ENCODE measurements at regions not wholly inside any gene's neighbourhood (a gene's known extent, or its start where the extent isn't known, plus 50 kb on each side); places are given as distances from the start of the nearest gene placed in this dataset.

DNA sequence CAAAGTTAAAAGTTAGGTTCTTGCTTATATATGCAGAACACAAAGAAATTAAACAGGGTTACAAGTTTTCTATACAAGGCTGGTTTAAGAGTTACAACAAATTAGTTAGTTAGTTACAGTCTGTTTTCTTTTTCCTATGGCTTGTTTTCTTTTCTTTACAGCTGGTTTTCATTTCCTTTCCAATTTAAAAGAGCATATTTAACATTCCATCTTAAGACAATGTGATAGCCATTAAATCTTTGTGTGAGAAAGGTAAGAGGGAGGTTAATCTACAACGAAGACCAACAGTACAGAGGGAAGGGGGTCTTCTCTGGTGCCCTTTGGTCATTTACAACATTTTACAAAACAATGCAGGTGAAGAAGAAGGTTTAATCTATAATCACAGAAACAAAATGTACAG, 290.6 kb downstream of the ZNF674 start:
- no peaks in the 10 kb centered on the region for H3K9me3 ChIP-seq (ENCODE audit: control insufficient read depth in 2 of 2, insufficient read depth in 1 of 2, low read depth in 1 of 2, low read length in 1 of 2)
- WGBS, 2 donors = 41 to 44% methylated on average over 1 of the region's 1 CpG
- no peaks in the 10 kb centered on the region for H3K4me1 ChIP-seq (ENCODE audit: control insufficient read depth in 2 of 2, insufficient read depth in 2 of 2, low read length in 1 of 2)
- no peak overlapping the region for H3K27ac ChIP-seq (ENCODE audit: low read depth in 2 of 2, low read length in 1 of 2)
- H3K27me3 ChIP-seq (ENCODE audit: control insufficient read depth in 1 of 2, insufficient read depth in 2 of 2, low read length in 2 of 2) = no peaks in the 10 kb centered on the region
- no peak overlapping the region for H3K4me3 ChIP-seq (ENCODE audit: low read depth in 1 of 2, low read length in 2 of 2)
- no peaks in the 10 kb centered on the region for H3K36me3 ChIP-seq (ENCODE audit: control insufficient read depth in 2 of 2, insufficient read depth in 2 of 2, low read length in 1 of 2)

DNA sequence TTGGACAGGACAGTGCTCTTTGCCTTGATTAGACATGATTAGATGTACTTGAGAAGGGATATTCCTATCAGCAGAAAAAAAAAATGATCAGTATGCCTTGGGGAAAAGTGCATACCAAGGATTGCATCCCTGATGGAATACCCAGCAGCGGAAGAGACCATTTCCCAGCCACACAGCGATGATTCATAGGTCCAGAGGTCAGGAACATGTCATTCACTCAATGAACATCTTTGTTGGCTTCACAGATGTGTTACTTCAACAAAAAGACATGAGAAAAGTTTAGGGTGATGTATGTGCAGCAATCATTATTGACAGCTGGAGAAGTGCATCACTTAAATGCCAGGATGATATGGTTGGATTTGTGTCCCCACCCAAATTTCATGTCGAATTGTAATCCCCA, 293.5 kb downstream of the ZNF674 start:
- Histone ChIP-seq H3K9me3 (ENCODE audit: control insufficient read depth in 2 of 2, insufficient read depth in 1 of 2, low read depth in 1 of 2, low read length in 1 of 2) (no peaks in the 10 kb centered on the region), H3K27me3 (ENCODE audit: control insufficient read depth in 1 of 2, insufficient read depth in 2 of 2, low read length in 2 of 2) (no peaks in the 10 kb centered on the region), H3K4me1 (ENCODE audit: control insufficient read depth in 2 of 2, insufficient read depth in 2 of 2, low read length in 1 of 2) (no peaks in the 10 kb centered on the region), H3K36me3 (ENCODE audit: control insufficient read depth in 2 of 2, insufficient read depth in 2 of 2, low read length in 1 of 2) (no peaks in the 10 kb centered on the region), H3K27ac (ENCODE audit: low read depth in 2 of 2, low read length in 1 of 2) (no peak overlapping the region), H3K4me3 (ENCODE audit: low read depth in 1 of 2, low read length in 2 of 2) (no peak overlapping the region)
- WGBS, 2 donors = 55 to 82% methylated on average over 3 of the region's 3 CpGs

DNA sequence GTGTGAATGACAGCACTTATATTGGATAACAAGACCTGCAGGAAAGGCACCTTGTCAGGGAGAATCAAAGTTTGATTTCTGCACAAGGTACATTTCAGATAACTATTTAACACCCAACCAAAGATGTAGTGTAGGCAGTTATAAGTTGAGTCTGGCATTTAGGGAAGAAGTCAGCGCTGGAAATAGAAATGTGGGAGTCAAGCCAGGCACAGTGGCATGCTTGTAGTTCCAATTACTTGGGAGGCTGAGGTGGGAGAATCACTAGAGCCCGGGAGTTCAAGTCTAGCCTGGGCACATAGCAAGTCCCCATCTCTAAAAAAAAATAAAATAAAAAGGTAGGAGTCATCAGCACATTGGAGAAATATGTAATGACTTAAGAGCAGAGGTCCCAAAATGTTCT, 295.1 kb downstream of the ZNF674 start:
- Histone ChIP-seq H3K9me3 (ENCODE audit: control insufficient read depth in 2 of 2, insufficient read depth in 1 of 2, low read depth in 1 of 2, low read length in 1 of 2) (no peaks in the 10 kb centered on the region), H3K27me3 (ENCODE audit: control insufficient read depth in 1 of 2, insufficient read depth in 2 of 2, low read length in 2 of 2) (no peaks in the 10 kb centered on the region), H3K4me3 (ENCODE audit: low read depth in 1 of 2, low read length in 2 of 2) (no peak overlapping the region), H3K36me3 (ENCODE audit: control insufficient read depth in 2 of 2, insufficient read depth in 2 of 2, low read length in 1 of 2) (no peaks in the 10 kb centered on the region), H3K27ac (ENCODE audit: low read depth in 2 of 2, low read length in 1 of 2) (no peak overlapping the region), H3K4me1 (ENCODE audit: control insufficient read depth in 2 of 2, insufficient read depth in 2 of 2, low read length in 1 of 2) (no peaks in the 10 kb centered on the region)
- 69 to 78% methylated on average over 2 of the region's 2 CpGs for WGBS, 2 donors

DNA sequence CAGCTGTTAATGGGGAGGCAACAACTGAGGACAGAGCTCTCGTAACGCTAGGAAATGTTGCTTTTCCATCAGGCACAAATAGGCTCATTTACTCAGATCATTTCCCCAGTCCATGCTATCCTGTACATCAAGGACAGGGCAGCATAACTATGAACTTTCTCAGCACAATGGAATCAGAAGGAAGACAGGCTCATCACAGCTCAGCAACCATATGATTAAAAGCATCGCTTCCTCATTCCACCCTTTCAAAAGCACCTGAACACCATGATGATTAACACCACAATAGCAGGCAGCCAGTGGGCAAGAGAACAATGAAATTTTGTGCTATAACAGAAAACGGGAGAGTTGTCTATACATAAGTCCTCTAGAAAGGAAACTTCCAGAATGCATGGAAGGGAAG, 297.8 kb downstream of the ZNF674 start:
- Histone ChIP-seq H3K4me1 (ENCODE audit: control insufficient read depth in 2 of 2, insufficient read depth in 2 of 2, low read length in 1 of 2) (no peaks in the 10 kb centered on the region), H3K4me3 (ENCODE audit: low read depth in 1 of 2, low read length in 2 of 2) (no peak overlapping the region), H3K9me3 (ENCODE audit: control insufficient read depth in 2 of 2, insufficient read depth in 1 of 2, low read depth in 1 of 2, low read length in 1 of 2) (no peaks in the 10 kb centered on the region), H3K36me3 (ENCODE audit: control insufficient read depth in 2 of 2, insufficient read depth in 2 of 2, low read length in 1 of 2) (no peaks in the 10 kb centered on the region), H3K27ac (ENCODE audit: low read depth in 2 of 2, low read length in 1 of 2) (no peak overlapping the region), H3K27me3 (ENCODE audit: control insufficient read depth in 1 of 2, insufficient read depth in 2 of 2, low read length in 2 of 2) (no peaks in the 10 kb centered on the region)
- WGBS, 2 donors = 82 to 83% methylated on average over 4 of the region's 4 CpGs

DNA sequence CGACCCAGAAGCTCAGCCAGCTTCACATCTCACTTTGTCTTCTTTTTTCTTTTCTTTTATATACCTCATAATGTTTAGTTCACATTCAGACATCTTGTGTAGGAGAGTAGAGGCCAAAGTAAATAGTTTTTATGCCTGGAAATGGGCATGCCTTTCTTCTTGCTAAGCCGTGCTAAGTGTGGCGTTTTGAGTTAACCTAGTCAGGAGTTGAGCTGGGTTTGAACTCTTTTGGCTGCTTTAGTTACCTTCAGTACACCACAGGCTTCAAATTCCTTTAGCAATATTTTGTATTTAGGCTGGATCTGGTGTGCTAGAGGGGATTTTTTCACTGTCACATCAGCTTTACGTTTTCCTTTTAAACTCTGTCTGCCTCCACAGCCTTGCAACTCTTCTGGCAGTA, 300.8 kb downstream of the ZNF674 start:
- no peaks in the 10 kb centered on the region for H3K27me3 ChIP-seq (ENCODE audit: control insufficient read depth in 1 of 2, insufficient read depth in 2 of 2, low read length in 2 of 2)
- no peaks in the 10 kb centered on the region for H3K4me1 ChIP-seq (ENCODE audit: control insufficient read depth in 2 of 2, insufficient read depth in 2 of 2, low read length in 1 of 2)
- H3K36me3 ChIP-seq (ENCODE audit: control insufficient read depth in 2 of 2, insufficient read depth in 2 of 2, low read length in 1 of 2) = no peaks in the 10 kb centered on the region
- no peak overlapping the region for H3K27ac ChIP-seq (ENCODE audit: low read depth in 2 of 2, low read length in 1 of 2)
- H3K4me3 ChIP-seq (ENCODE audit: low read depth in 1 of 2, low read length in 2 of 2) = no peak overlapping the region
- 44 to 60% methylated on average over 4 of the region's 4 CpGs for WGBS, 2 donors
- no peaks in the 10 kb centered on the region for H3K9me3 ChIP-seq (ENCODE audit: control insufficient read depth in 2 of 2, insufficient read depth in 1 of 2, low read depth in 1 of 2, low read length in 1 of 2)

DNA sequence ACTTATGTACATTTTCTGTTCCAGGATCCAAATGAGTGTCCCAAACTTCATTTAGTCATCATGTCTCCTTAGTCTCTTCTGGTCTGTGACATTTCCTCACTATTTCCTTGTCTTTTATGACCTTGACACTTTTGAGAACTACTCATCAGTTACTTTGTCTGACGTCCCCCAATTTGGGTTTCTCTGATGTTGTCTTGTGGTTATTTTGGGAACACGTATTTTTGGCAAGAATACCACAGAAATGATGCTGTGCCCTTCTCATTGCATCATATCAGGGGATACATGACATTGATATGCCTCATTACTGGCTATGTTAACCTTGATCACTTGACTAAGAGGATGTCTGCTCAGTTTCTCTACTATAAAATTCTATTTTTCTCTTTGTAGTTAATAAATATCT, 308.8 kb downstream of the ZNF674 start:
- Histone ChIP-seq H3K27ac (ENCODE audit: low read depth in 2 of 2, low read length in 1 of 2) (no peak overlapping the region), H3K9me3 (ENCODE audit: control insufficient read depth in 2 of 2, insufficient read depth in 1 of 2, low read depth in 1 of 2, low read length in 1 of 2) (no peaks in the 10 kb centered on the region), H3K4me1 (ENCODE audit: control insufficient read depth in 2 of 2, insufficient read depth in 2 of 2, low read length in 1 of 2) (no peaks in the 10 kb centered on the region), H3K4me3 (ENCODE audit: low read depth in 1 of 2, low read length in 2 of 2) (no peak overlapping the region), H3K27me3 (ENCODE audit: control insufficient read depth in 1 of 2, insufficient read depth in 2 of 2, low read length in 2 of 2) (no peaks in the 10 kb centered on the region), H3K36me3 (ENCODE audit: control insufficient read depth in 2 of 2, insufficient read depth in 2 of 2, low read length in 1 of 2) (no peaks in the 10 kb centered on the region)
- 35 to 38% methylated on average over 2 of the region's 2 CpGs for WGBS, 2 donors

DNA sequence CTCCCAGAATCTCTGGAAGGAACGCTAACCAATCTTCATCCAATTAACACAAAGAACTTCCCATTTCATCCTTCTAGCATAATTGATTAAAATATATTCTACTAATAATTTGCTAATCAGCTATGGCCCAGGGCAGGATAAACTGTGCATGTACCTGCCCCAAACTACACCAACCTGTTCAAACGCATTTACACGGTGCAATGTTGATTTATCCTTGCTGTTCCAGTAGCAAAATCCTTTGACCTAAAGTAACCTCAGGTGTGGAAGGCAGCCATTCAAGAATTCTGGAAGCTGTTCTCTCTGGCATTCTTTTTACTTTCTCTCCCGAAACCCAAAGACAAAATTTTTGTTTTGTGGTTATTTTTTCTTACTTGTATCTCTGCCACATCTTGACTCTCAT, 309.4 kb downstream of the ZNF674 start:
- no peaks in the 10 kb centered on the region for H3K9me3 ChIP-seq (ENCODE audit: control insufficient read depth in 2 of 2, insufficient read depth in 1 of 2, low read depth in 1 of 2, low read length in 1 of 2)
- no peaks in the 10 kb centered on the region for H3K27me3 ChIP-seq (ENCODE audit: control insufficient read depth in 1 of 2, insufficient read depth in 2 of 2, low read length in 2 of 2)
- H3K36me3 ChIP-seq (ENCODE audit: control insufficient read depth in 2 of 2, insufficient read depth in 2 of 2, low read length in 1 of 2) = no peaks in the 10 kb centered on the region
- no peak overlapping the region for H3K4me3 ChIP-seq (ENCODE audit: low read depth in 1 of 2, low read length in 2 of 2)
- H3K4me1 ChIP-seq (ENCODE audit: control insufficient read depth in 2 of 2, insufficient read depth in 2 of 2, low read length in 1 of 2) = no peaks in the 10 kb centered on the region
- H3K27ac ChIP-seq (ENCODE audit: low read depth in 2 of 2, low read length in 1 of 2) = no peak overlapping the region
- WGBS, 2 donors = 54 to 60% methylated on average over 4 of the region's 4 CpGs

DNA sequence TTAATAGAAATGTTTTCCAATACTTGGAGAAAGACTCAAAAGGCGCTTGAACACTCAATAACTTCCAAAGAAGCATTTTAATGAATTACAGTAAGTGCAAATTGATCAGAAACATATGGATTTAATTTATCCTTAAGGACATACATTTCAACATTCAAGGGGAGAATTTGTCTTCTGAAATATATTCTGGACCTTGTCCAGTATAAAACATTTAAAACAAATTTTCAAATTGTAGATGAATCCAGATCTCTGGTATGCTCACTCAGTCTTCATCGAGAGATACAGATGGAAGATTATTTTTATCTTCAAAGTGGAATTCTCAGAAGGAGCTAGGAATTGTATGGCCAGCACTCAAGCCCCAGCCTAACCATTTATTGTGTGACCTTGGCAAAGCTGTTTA, 310.4 kb downstream of the ZNF674 start:
- Histone ChIP-seq H3K36me3 (ENCODE audit: control insufficient read depth in 2 of 2, insufficient read depth in 2 of 2, low read length in 1 of 2) (no peaks in the 10 kb centered on the region), H3K27me3 (ENCODE audit: control insufficient read depth in 1 of 2, insufficient read depth in 2 of 2, low read length in 2 of 2) (no peaks in the 10 kb centered on the region), H3K4me1 (ENCODE audit: control insufficient read depth in 2 of 2, insufficient read depth in 2 of 2, low read length in 1 of 2) (no peaks in the 10 kb centered on the region), H3K4me3 (ENCODE audit: low read depth in 1 of 2, low read length in 2 of 2) (no peak overlapping the region), H3K27ac (ENCODE audit: low read depth in 2 of 2, low read length in 1 of 2) (no peak overlapping the region), H3K9me3 (ENCODE audit: control insufficient read depth in 2 of 2, insufficient read depth in 1 of 2, low read depth in 1 of 2, low read length in 1 of 2) (no peaks in the 10 kb centered on the region)
- WGBS, 2 donors = 74 to 76% methylated on average over 2 of the region's 2 CpGs

DNA sequence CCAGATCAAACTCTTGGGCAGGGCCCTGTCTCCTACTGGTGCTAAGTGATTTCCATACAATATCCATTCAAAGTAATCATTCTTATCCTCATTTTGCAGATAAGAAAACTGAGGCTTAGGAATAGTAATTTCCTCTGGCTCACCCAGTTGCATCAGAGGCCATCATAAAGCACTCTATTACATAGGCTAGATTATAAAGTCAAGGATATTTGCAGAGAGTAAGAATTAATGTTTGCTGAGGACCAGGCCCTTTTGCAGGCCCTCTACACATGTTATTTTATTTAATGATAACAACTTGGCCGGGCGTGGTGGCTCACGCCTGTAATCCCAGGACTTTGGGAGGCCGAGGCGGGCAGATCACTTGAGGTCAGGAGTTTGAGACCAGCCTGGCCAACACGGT, 316.8 kb downstream of the ZNF674 start:
- 81 to 97% methylated on average over 6 of the region's 6 CpGs for WGBS, 2 donors
- H3K27me3 ChIP-seq (ENCODE audit: control insufficient read depth in 1 of 2, insufficient read depth in 2 of 2, low read length in 2 of 2) = peaks cover 0 to 4% of the 10 kb centered on the region in 2 donors
- no peaks in the 10 kb centered on the region for H3K9me3 ChIP-seq (ENCODE audit: control insufficient read depth in 2 of 2, insufficient read depth in 1 of 2, low read depth in 1 of 2, low read length in 1 of 2)
- H3K36me3 ChIP-seq (ENCODE audit: control insufficient read depth in 2 of 2, insufficient read depth in 2 of 2, low read length in 1 of 2) = no peaks in the 10 kb centered on the region
- H3K4me3 ChIP-seq (ENCODE audit: low read depth in 1 of 2, low read length in 2 of 2) = no peak overlapping the region
- H3K27ac ChIP-seq (ENCODE audit: low read depth in 2 of 2, low read length in 1 of 2) = no peak overlapping the region
- no peaks in the 10 kb centered on the region for H3K4me1 ChIP-seq (ENCODE audit: control insufficient read depth in 2 of 2, insufficient read depth in 2 of 2, low read length in 1 of 2)

DNA sequence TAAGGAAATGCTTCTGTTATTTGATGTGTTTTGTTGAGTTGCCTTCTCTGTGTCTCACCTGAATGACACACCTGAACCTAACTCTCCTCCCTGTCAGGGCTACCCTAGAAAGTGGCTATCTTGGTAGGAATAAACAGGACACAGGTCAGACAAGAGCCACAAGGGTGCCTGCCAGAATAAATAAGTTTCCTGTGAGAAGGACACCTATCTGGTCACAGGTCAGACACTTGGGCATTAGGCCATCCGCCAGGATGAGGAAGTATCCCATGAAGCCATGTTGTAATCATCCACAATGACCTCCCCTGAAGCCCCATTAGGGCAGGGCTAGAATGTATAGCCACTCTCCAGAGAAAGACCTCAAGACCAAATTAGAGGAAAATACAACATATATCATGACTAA, 318.8 kb downstream of the ZNF674 start:
- WGBS, 2 donors = 91 to 94% methylated on average over 1 of the region's 1 CpG
- no peaks in the 10 kb centered on the region for H3K4me1 ChIP-seq (ENCODE audit: control insufficient read depth in 2 of 2, insufficient read depth in 2 of 2, low read length in 1 of 2)
- no peak overlapping the region for H3K27ac ChIP-seq (ENCODE audit: low read depth in 2 of 2, low read length in 1 of 2)
- H3K36me3 ChIP-seq (ENCODE audit: control insufficient read depth in 2 of 2, insufficient read depth in 2 of 2, low read length in 1 of 2) = no peaks in the 10 kb centered on the region
- H3K4me3 ChIP-seq (ENCODE audit: low read depth in 1 of 2, low read length in 2 of 2) = no peak overlapping the region
- H3K9me3 ChIP-seq (ENCODE audit: control insufficient read depth in 2 of 2, insufficient read depth in 1 of 2, low read depth in 1 of 2, low read length in 1 of 2) = no peaks in the 10 kb centered on the region
- H3K27me3 ChIP-seq (ENCODE audit: control insufficient read depth in 1 of 2, insufficient read depth in 2 of 2, low read length in 2 of 2) = peaks cover 0 to 4% of the 10 kb centered on the region in 2 donors

Measured in esophagus (tissue), 2 donors.